SW 1271 (cell line): ENCODE measurements at regions not wholly inside any gene's neighbourhood (a gene's known extent, or its start where the extent isn't known, plus 50 kb on each side); places are given as distances from the start of the nearest gene placed in this dataset.
"Not testable (repeated sequence)": the region's sequence is repeated elsewhere in the genome, so short reads cannot be mapped to it uniquely, and the experiment has no call there.

Experiments used
- DNase-seq, 2 experiments: peaks; one replicate each; lab custom pipeline; 2025; lab: John Stamatoyannopoulos, UW

GRCh38 chr3:124364317-124365020 lies 365.8 kb upstream of the UMPS start:
- DNase-seq: no peak

DNA sequence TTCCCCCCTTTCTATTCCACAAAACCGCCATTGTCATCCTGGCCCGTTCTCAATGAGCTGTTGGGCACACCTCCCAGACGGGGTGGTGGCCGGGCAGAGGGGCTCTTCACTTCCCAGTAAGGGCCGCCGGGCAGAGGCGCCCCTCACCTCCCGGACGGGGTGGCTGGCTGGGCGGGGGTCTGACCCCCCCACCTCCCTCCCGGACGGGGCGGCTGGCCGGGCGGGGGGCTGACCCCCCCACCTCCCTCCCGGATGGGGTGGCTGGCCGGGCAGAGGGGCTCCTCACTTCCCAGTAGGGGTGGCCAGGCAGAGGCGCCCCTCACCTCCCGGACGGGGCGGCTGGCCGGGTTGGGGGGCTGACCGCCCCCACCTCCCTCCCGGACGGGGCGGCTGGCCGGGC lies 363.6 kb upstream of the UMPS start:
- not testable (repeated sequence) for DNase-seq

DNA sequence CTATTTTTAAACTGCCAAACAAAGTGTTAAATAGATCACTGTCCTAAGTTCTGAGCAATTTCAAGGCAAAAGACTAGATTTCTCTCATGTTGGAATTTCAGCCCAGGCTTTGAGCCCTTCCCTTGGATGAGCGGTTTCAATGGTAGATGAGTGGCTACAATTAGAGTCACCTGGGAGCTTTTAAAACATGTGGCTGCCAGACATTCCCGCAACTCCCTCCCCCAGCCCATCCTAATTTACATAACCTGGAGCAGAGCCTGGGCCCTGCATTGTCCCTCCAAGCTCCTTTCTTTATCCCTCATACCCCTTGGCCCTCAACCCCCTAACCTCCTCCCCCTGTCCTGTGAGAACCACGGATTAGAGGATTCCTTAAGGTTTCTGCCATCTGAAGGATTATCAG lies 357.5 kb upstream of the UMPS start:
- DNase-seq: no peak

GRCh38 chr3:124373524-124373923 lies 356.7 kb upstream of the UMPS start:
- DNase-seq: no peak

GRCh38 chr3:124374583-124374982 lies 355.7 kb upstream of the UMPS start:
- no peak for DNase-seq

DNA sequence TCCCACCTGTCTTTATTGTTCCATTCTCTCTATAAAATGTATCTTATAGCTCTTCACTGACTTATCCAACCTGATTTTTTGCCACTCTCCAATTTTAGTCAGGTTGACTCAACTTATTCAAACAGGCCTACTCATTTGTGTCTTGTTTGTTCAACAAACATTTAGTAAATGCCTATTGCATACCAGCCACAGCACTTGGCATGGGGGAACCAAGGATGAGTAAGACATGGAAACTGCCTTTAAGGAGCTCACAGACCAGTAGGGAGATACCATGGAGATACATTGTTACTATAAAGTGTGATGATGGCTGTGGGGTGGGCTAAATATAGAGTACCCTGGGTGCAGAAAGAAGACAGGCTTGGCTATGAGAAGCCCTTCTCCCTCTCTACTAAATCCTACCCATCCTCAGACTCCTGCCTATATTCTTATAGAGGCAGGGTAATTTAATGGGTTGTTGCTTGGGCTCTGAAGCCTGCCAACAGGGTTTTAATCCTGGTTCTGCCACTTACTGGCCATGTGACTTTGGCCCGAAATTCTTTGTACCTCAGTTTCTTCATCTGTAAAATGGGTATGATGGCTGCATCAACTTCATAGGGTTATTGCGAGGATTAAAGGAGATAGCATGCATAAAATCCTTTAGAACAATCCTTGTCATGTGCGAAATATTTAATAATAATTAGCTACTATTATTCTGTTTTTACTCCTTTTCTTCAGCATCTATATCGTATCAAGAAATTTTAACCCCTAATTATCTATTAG lies 348.5 kb upstream of the UMPS start:
- DNase-seq: no peak

- no peak for DNase-seq
Observed at GRCh38 chr3:124383051-124383450, 347.2 kb upstream of the UMPS start.

- no peak for DNase-seq
Observed at GRCh38 chr3:124383846-124384466, 346.3 kb upstream of the UMPS start.

GRCh38 chr3:124384527-124384926 lies 345.7 kb upstream of the UMPS start:
- no peak for DNase-seq

- no peak for DNase-seq
Observed at GRCh38 chr3:124385996-124386395, 344.3 kb upstream of the UMPS start.

DNA sequence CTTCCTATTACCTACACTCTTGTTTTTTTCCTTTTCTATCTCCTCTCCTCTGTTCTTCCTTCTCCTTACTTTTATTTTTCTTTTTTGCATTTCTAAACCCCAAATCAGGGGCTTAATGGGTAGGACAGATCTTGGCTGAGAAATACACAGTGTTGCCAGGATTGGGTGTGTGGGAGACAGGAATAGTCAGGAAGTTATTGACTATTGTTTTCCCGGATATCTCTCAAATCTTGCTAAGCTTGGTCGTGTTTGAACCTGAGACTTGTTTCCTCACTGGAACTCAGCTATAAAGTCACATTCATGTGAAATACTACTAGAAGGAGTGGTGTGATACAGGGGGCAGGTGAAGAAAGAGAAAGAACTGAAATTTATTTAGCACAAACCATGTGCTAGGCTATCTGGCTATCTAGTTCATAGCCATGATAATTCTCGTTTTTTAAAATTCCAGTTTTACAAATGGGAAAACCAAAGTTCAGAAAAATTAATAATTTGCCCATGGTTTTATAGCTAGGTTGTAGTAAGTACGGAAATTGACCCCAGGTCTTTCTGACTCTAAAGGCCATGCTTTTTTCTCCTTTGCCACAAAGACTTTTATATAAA lies 343.2 kb upstream of the UMPS start:
- DNase-seq: no peak

- no peak for DNase-seq
Observed at GRCh38 chr3:124391774-124392173, 338.5 kb upstream of the UMPS start.

DNA sequence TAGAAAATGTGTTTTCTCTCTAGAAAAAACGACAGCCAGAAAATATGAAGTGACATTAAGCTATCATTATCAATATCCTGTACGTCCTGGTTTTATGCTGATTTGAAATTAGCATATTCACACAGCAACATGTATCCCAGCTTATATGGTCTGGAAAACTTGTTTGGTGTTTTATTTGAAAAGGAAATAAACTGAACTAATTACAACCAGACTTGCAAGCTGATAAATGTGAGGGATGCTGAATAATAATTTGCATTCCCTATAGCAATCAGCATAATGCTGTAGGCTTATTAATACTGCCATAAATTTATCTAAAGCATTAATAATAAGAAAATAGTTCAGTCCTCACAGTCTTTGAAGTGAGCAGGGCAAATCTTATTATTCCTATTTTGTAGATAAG lies 336.9 kb upstream of the UMPS start:
- DNase-seq: no peak

GRCh38 chr3:124395162-124395561 lies 335.1 kb upstream of the UMPS start:
- no peak for DNase-seq

DNA sequence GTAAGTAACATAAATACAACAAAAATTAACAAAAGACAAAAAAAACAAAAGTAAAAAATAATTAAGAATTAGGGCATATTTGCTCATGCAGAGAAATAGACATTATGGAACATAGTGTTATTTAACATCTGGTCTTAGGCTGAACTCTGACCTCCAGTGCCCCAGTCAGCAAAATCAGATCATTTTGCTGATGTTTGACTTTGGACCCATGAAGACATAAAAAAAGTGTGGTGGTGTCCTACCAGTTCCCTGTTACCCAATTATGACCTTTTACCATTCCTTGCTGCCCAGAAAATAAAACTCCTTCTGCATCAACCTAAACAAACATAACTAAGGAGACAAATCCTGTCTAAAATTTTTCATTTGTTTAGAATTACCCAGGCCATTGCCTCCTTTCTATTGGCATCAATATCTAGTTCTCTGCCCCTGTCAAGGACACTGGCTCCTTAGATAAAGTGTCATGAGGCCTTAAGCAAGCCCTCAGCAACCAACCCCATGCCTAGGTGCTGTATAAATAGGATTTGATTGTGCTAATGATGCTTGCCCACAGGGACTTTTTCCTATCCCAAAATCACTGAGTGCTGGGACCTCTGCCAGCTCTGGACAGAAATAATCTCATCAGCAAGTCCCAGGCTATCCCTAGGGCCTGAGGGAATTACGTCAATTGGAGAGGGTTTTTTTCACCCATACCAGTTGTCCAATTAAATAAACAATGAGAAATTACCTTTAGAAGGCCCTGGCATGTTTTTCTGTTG lies 334.5 kb upstream of the UMPS start:
- DNase-seq: no peak

GRCh38 chr3:124396339-124396950 lies 333.8 kb upstream of the UMPS start:
- DNase-seq: no peak

DNA sequence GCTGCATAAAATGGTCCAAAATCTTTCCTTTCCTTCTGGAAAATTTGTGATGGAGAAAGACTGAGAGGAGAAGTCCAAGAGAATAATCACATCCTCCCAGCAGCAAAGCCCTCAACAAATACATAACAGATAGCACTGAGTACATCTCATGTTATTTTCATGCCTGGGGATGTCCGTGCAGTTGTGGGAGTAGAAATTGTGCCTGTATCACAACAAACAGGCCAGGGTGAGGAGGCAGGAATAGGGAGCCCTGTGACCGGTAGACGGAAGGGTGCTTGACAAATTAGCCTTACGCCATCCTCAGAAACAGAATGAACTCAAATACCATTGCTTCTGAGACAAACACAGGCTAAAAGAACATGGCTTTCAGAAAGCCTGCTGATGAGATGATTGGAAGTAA lies 333.2 kb upstream of the UMPS start:
- no peak for DNase-seq

DNA sequence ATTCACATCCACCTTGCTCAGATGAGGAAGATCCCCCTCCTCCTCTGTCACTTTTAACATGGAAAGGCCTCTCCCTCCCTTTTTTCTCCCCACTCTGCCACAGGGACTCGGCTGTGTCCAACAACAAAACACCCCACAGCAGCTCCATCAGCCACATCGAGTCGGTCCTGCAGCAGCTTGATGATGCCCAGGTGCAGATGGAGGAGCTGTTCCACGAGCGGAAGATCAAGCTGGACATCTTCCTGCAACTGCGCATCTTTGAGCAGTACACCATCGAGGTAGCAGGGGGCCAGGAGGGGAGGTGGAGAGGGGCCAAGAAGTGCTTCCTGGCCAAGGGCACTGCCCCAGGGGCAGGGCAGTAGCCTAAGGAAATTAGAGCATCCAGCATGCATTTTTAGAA lies 331.7 kb upstream of the UMPS start:
- DNase-seq: no peak

- DNase-seq: no peak
Observed at GRCh38 chr3:124401843-124402242, 328.4 kb upstream of the UMPS start.

GRCh38 chr3:124402791-124403190 lies 327.5 kb upstream of the UMPS start:
- DNase-seq: no peak

DNA sequence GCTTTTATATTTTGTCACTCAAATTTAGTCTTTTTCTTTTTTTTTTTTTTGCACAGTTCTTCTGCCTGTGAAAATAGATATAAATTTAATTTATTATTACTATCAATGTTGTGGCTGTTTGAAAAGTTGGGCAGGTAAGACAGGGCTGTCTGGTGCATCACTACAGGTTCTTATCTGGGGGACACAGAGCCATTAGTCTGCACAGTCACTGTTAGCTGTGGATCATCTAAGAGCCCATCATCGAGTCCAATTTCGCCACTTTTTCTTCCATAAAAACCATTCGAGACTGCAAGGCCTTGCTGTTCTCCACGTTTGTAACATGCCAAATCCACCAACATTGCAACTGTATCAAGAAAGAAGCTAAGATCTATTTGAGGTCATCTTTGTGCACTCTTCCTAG lies 325.6 kb upstream of the UMPS start:
- DNase-seq: no peak

DNA sequence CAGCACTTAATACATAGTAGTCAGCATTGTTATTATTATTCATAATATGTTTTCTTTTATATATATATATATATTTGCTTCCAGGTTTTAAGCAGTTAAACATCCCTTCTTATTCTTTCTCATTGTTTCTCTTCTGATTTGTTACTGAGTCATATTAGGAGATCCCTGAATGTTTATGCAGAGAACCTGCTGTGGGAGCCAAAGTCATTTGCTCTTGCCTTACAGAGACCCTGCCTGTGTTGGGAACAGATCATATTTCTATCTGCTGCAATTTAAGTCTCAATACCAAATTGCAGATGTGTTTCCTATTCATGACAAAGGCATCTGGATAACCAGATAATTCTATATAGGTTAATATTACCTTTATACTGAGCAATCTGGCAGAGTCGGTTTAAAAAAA lies 323.0 kb upstream of the UMPS start:
- DNase-seq: no peak
